Ishikawa (cell line): ENCODE measurements at regions not wholly inside any gene's neighbourhood (a gene's known extent, or its start where the extent isn't known, plus 50 kb on each side); places are given as distances from the start of the nearest gene placed in this dataset.

Source experiments
- CREB1 ChIP-seq: IDR thresholded peaks from 2 replicates; pipeline ENCODE4 v1.6.1; 2012; ENCODE audit warnings: low read depth
- EGR1 ChIP-seq: IDR thresholded peaks from 2 replicates; pipeline ENCODE4 v1.6.1; 2012
- TEAD4 ChIP-seq: IDR thresholded peaks from 2 replicates; pipeline ENCODE4 v1.6.1; 2012
- TF ChIP-seq, protein P1 (sequence below): IDR thresholded peaks from 2 replicates; pipeline ENCODE4 v1.6.1; 2012; ENCODE audit warnings: low read depth, mild to moderate bottlenecking

DNA sequence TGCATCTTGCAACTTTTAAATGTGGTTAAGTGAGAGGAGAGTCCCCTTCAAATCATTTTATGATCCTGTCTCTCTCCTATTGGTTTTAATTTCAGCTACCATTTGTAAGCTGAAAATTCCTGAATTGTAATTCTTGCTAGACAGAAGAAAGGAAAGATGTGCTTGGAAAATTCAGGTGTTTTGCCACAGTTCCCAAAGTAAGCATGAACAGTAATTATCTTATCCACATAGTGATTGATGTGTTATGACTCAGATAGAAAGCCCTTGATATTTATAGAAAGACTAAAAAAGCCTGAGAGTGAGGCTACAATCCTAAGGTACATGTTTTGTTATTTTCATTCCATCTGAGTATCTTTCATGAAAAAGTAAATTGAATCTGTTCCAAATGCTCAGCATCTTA lies 492.5 kb downstream of the MAT2B start:
- TF ChIP-seq EGR1 = no peak
- TF ChIP-seq TEAD4 = no peak
- TF ChIP-seq, protein P1, sequence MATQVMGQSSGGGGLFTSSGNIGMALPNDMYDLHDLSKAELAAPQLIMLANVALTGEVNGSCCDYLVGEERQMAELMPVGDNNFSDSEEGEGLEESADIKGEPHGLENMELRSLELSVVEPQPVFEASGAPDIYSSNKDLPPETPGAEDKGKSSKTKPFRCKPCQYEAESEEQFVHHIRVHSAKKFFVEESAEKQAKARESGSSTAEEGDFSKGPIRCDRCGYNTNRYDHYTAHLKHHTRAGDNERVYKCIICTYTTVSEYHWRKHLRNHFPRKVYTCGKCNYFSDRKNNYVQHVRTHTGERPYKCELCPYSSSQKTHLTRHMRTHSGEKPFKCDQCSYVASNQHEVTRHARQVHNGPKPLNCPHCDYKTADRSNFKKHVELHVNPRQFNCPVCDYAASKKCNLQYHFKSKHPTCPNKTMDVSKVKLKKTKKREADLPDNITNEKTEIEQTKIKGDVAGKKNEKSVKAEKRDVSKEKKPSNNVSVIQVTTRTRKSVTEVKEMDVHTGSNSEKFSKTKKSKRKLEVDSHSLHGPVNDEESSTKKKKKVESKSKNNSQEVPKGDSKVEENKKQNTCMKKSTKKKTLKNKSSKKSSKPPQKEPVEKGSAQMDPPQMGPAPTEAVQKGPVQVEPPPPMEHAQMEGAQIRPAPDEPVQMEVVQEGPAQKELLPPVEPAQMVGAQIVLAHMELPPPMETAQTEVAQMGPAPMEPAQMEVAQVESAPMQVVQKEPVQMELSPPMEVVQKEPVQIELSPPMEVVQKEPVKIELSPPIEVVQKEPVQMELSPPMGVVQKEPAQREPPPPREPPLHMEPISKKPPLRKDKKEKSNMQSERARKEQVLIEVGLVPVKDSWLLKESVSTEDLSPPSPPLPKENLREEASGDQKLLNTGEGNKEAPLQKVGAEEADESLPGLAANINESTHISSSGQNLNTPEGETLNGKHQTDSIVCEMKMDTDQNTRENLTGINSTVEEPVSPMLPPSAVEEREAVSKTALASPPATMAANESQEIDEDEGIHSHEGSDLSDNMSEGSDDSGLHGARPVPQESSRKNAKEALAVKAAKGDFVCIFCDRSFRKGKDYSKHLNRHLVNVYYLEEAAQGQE = no peak
- TF ChIP-seq CREB1 = no peak
